SH-SY5Y (cell line): ENCODE measurements at regions not wholly inside any gene's neighbourhood (a gene's known extent, or its start where the extent isn't known, plus 50 kb on each side); places are given as distances from the start of the nearest gene placed in this dataset.

Experiments
- GATA2 ChIP-seq: IDR thresholded peaks from 2 replicates; pipeline ENCODE4 v1.6.1; 2011; ENCODE audit warnings: mild to moderate bottlenecking, low read depth, low read length
- GATA3 ChIP-seq: IDR thresholded peaks from 2 replicates; pipeline ENCODE4 v1.6.1; 2011; ENCODE audit warnings: low read depth, mild to moderate bottlenecking, low read length, moderate library complexity

DNA sequence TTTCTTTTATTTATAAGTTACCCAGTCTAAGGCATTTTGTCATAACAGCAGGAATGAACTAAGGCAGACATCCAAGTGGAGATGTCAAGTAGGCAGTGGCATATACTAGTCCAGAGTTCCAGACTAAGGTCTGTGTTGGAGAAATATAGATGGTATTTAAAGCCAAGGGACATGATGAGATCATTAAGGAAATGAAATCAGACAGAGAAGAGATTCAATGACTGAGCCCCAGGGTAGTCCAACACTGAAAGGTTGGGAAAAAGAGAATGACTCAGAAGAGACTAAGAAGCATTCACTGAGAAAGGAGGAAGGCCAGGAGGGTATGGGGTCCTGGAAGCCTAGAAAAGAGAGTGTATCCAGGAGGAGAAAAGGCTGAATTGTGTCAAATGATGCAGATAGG is 442.2 kb upstream of the CCDC196 start:
- TF ChIP-seq GATA3 (no peak), GATA2 (no peak)
